Neural progenitor cell (in vitro differentiated cells): ENCODE measurements at regions not wholly inside any gene's neighbourhood (a gene's known extent, or its start where the extent isn't known, plus 50 kb on each side); places are given as distances from the start of the nearest gene placed in this dataset.

ENCODE experiments used
- DNase-seq: peaks from one replicate; pipeline ENCODE4 v3.0.0-alpha.2; 2016; ENCODE audit warnings: low spot score
- H2AFZ ChIP-seq: fragments of 200-600 bp; sonication (generic); replicated peaks from 2 replicates; pipeline ENCODE4 v1.6.1; 2016; ENCODE audit warnings: antibody characterized with exemption
- H3F3A ChIP-seq: fragments of 200-600 bp; sonication (generic); 2 replicates; pipeline ENCODE4 v1.6.1; 2016; ENCODE audit warnings: antibody characterized with exemption, low read depth
- H3K27ac ChIP-seq: fragments of 200-600 bp; sonication (generic); 2 replicates; pipeline ENCODE4 v1.5.1; 2016; ENCODE audit warnings: mild to moderate bottlenecking
- H3K27me3 ChIP-seq: fragments of 200-600 bp; sonication (generic); 2 replicates; pipeline ENCODE4 v1.6.1; 2016; ENCODE audit warnings: mild to moderate bottlenecking, moderate library complexity
- H3K36me3 ChIP-seq: fragments of 200-600 bp; sonication (generic); 2 replicates; pipeline ENCODE4 v1.5.1; 2016
- H3K4me1 ChIP-seq: fragments of 200-600 bp; sonication (generic); 2 replicates; pipeline ENCODE4 v1.6.1; 2016; ENCODE audit warnings: mixed run types
- H3K4me2 ChIP-seq: fragments of 200-600 bp; sonication (generic); 2 replicates; pipeline ENCODE4 v1.6.1; 2016
- H3K4me3 ChIP-seq: fragments of 200-600 bp; sonication (generic); 2 replicates; pipeline ENCODE4 v1.5.1; 2016
- H3K79me2 ChIP-seq: fragments of 200-600 bp; sonication (generic); 2 replicates; pipeline ENCODE4 v1.6.1; 2016; ENCODE audit warnings: low read depth
- H3K9ac ChIP-seq: fragments of 200-600 bp; sonication (generic); 2 replicates; pipeline ENCODE4 v1.6.1; 2016
- H3K9me3 ChIP-seq: fragments of 200-600 bp; sonication (generic); 2 replicates; pipeline ENCODE4 v1.5.1; 2016; ENCODE audit warnings: low read depth
- H4K20me1 ChIP-seq: fragments of 200-600 bp; sonication (generic); 2 replicates; pipeline ENCODE4 v1.6.1; 2016; ENCODE audit warnings: low read depth
- H3K27ac Mint-ChIP-seq: 3 replicates; pipeline ENCODE4 v1.8.0; 2021; ENCODE audit warnings: mixed read lengths
- H3K27me3 Mint-ChIP-seq: 2 replicates; pipeline ENCODE4 v1.8.0; 2022; ENCODE audit warnings: low read depth, mild to moderate bottlenecking, inconsistent platforms, moderate library complexity, mixed read lengths; ENCODE audit not compliant: insufficient read depth
- H3K36me3 Mint-ChIP-seq: 3 replicates; pipeline ENCODE4 v1.8.0; 2021; ENCODE audit warnings: mixed read lengths
- H3K4me1 Mint-ChIP-seq: 3 replicates; pipeline ENCODE4 v1.8.0; 2021; ENCODE audit warnings: mixed read lengths
- H3K4me3 Mint-ChIP-seq: 3 replicates; pipeline ENCODE4 v1.8.0; 2021; ENCODE audit warnings: mild to moderate bottlenecking, moderate library complexity, mixed read lengths
- H3K9me3 Mint-ChIP-seq: 3 replicates; pipeline ENCODE4 v1.8.0; 2020; ENCODE audit warnings: mixed read lengths
- CTCF ChIP-seq: fragments of 200-600 bp; sonication (generic); IDR thresholded peaks from 2 replicates; pipeline ENCODE4 v1.5.1; 2017; ENCODE audit warnings: antibody characterized with exemption, mild to moderate bottlenecking
- EZH2 ChIP-seq: fragments of 200-600 bp; sonication (generic); IDR thresholded peaks from 2 replicates; pipeline ENCODE4 v1.6.1; 2017; ENCODE audit warnings: antibody characterized with exemption, mild to moderate bottlenecking, moderate library complexity
- EZH2phosphoT487 ChIP-seq: fragments of 200-600 bp; sonication (generic); IDR thresholded peaks from 2 replicates; pipeline ENCODE4 v1.6.1; 2017; ENCODE audit warnings: antibody characterized with exemption

- Histone ChIP-seq H3K27ac (no peak overlapping the region), H3K9me3 (no peaks in the 10 kb centered on the region), H3K4me1 (peaks cover 8% of the 10 kb centered on the region), H3K9ac (no peak overlapping the region), H3K27me3 (peaks cover 3% of the 10 kb centered on the region), H3F3A (peaks cover 7% of the 10 kb centered on the region), H3K36me3 (no peaks in the 10 kb centered on the region), H2AFZ (no peak overlapping the region), H4K20me1 (no peaks in the 10 kb centered on the region), H3K79me2 (no peaks in the 10 kb centered on the region), H3K4me2 (no peak overlapping the region), H3K4me3 (no peak overlapping the region)
- Mint-ChIP-seq H3K36me3 (no peaks in the 10 kb centered on the region), H3K9me3 (peaks cover 2% of the 10 kb centered on the region), H3K27me3 (peaks cover 4% of the 10 kb centered on the region), H3K4me3 (no peak overlapping the region), H3K27ac (no peak overlapping the region), H3K4me1 (peaks cover 16% of the 10 kb centered on the region)
- no peak for TF ChIP-seq EZH2
- no peak for TF ChIP-seq EZH2phosphoT487
- no peak for TF ChIP-seq CTCF
- DNase-seq: no peak
Measured at GRCh38 chr14:61193476-61193875, 87.7 kb downstream of the TMEM30B start.

GRCh38 chr14:61192989-61193388 lies 88.1 kb downstream of the TMEM30B start:
- H3K9me3 ChIP-seq: no peaks in the 10 kb centered on the region
- H4K20me1 ChIP-seq: no peaks in the 10 kb centered on the region
- DNase-seq: no peak
- no peaks in the 10 kb centered on the region for H3K79me2 ChIP-seq
- H3K4me3 Mint-ChIP-seq: no peak overlapping the region
- no peak overlapping the region for H3K4me3 ChIP-seq
- H3K27ac ChIP-seq: no peak overlapping the region
- H3K27me3 Mint-ChIP-seq: peaks cover 4% of the 10 kb centered on the region
- no peaks in the 10 kb centered on the region for H3K36me3 ChIP-seq
- no peak overlapping the region for H3K9ac ChIP-seq
- H3K27ac Mint-ChIP-seq: no peak overlapping the region
- peaks cover 8% of the 10 kb centered on the region for H3K4me1 ChIP-seq
- H2AFZ ChIP-seq: no peak overlapping the region
- H3K9me3 Mint-ChIP-seq: peaks cover 2% of the 10 kb centered on the region
- peaks cover 16% of the 10 kb centered on the region for H3K4me1 Mint-ChIP-seq
- H3K36me3 Mint-ChIP-seq: no peaks in the 10 kb centered on the region
- H3K27me3 ChIP-seq: peaks cover 3% of the 10 kb centered on the region
- TF ChIP-seq CTCF: no peak
- TF ChIP-seq EZH2phosphoT487: no peak
- TF ChIP-seq EZH2: no peak
- H3F3A ChIP-seq: peaks cover 8% of the 10 kb centered on the region
- no peak overlapping the region for H3K4me2 ChIP-seq

GRCh38 chr14:61191733-61192132 lies 89.4 kb downstream of the TMEM30B start:
- H4K20me1 ChIP-seq: no peaks in the 10 kb centered on the region
- Mint-ChIP-seq H3K36me3 (no peaks in the 10 kb centered on the region), H3K9me3 (peaks cover 2% of the 10 kb centered on the region), H3K27me3 (peaks cover 6% of the 10 kb centered on the region), H3K27ac (no peak overlapping the region), H3K4me1 (peaks cover 21% of the 10 kb centered on the region), H3K4me3 (no peak overlapping the region)
- no peak for DNase-seq
- H3K9me3 ChIP-seq: no peaks in the 10 kb centered on the region
- H3K4me1 ChIP-seq: peaks cover 19% of the 10 kb centered on the region
- peaks cover 3% of the 10 kb centered on the region for H3K27me3 ChIP-seq
- H3K27ac ChIP-seq: no peak overlapping the region
- no peak overlapping the region for H2AFZ ChIP-seq
- no peaks in the 10 kb centered on the region for H3K36me3 ChIP-seq
- H3K9ac ChIP-seq: no peak overlapping the region
- no peaks in the 10 kb centered on the region for H3K79me2 ChIP-seq
- H3K4me2 ChIP-seq: no peak overlapping the region
- no peak overlapping the region for H3K4me3 ChIP-seq
- H3F3A ChIP-seq: peaks cover 13% of the 10 kb centered on the region
- TF ChIP-seq EZH2phosphoT487 (no peak), CTCF (no peak), EZH2 (no peak)
